ENCODE measurements at regions not wholly inside any gene's neighbourhood (a gene's known extent, or its start where the extent isn't known, plus 50 kb on each side); places are given as distances from the start of the nearest gene placed in this dataset.

DNA sequence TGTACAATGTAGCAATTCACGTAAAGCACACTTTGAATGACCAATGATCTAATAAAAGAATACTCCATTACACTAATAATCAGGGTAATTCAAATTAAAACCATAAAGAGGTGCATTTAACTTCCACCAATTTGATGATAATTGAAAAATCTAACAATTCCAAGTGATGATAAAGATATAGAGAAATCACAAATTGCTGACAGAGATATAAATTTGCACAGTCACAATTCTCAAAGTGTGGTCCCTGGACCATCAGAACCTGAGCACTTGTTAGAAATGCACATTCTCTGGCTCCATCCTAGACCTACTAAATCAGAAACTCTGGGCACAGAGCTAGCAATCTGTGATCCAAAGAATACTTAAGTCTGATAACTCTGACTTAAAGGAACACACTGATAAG is 165.8 kb upstream of the DCC start:
- TF ChIP-seq, protein P1, sequence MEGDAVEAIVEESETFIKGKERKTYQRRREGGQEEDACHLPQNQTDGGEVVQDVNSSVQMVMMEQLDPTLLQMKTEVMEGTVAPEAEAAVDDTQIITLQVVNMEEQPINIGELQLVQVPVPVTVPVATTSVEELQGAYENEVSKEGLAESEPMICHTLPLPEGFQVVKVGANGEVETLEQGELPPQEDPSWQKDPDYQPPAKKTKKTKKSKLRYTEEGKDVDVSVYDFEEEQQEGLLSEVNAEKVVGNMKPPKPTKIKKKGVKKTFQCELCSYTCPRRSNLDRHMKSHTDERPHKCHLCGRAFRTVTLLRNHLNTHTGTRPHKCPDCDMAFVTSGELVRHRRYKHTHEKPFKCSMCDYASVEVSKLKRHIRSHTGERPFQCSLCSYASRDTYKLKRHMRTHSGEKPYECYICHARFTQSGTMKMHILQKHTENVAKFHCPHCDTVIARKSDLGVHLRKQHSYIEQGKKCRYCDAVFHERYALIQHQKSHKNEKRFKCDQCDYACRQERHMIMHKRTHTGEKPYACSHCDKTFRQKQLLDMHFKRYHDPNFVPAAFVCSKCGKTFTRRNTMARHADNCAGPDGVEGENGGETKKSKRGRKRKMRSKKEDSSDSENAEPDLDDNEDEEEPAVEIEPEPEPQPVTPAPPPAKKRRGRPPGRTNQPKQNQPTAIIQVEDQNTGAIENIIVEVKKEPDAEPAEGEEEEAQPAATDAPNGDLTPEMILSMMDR (conservative IDR thresholded peaks at IDR 0.05; ENCODE audit: low read depth, low read length) = no peak
- TF ChIP-seq EZH2 (IDR thresholded peaks at IDR 0.05; ENCODE audit: low read length, unreplicated experiment) (no peak), EZH2phosphoT487 (IDR thresholded peaks at IDR 0.05; ENCODE audit: borderline replicate concordance, low read length) (no peak)
